ENCODE measurements at regions not wholly inside any gene's neighbourhood (a gene's known extent, or its start where the extent isn't known, plus 50 kb on each side); places are given as distances from the start of the nearest gene placed in this dataset.

DNA sequence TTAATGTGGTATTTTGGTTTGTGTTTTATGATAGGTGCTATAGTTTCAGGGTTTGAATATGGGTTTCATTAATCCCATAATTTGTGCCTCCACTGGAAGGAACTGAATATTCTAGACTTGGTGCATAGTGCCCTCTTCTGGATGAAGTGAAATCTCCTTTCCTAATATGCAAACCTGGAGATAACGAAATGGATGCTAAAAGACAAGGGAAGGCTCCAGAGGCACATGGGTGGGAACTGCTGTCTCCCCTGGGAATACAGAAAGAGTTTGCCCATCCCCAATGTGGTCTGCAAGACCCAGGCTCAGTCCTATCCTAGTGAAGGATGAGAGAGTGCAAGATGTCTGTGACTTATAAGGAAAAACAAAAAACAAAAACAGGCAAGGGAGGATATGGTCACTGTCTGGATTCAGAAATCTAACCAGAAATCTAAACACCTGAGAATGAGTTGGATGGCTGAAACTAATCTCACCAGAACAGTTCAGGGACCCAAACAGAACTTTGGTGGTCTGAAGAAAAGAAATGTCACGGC lies 142.3 kb upstream of the TMPO start (continued):
- TF ChIP-seq, protein P1, sequence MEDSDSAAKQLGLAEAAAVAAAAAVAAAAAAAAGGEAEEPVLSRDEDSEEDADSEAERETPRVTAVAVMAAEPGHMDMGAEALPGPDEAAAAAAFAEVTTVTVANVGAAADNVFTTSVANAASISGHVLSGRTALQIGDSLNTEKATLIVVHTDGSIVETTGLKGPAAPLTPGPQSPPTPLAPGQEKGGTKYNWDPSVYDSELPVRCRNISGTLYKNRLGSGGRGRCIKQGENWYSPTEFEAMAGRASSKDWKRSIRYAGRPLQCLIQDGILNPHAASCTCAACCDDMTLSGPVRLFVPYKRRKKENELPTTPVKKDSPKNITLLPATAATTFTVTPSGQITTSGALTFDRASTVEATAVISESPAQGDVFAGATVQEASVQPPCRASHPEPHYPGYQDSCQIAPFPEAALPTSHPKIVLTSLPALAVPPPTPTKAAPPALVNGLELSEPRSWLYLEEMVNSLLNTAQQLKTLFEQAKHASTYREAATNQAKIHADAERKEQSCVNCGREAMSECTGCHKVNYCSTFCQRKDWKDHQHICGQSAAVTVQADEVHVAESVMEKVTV (CRISPR knock-in tag; IDR thresholded peaks at IDR 0.05): peak; percentile 28; the same call in 1 of the 2 replicates
- TF ChIP-seq MLLT1 (IDR thresholded peaks at IDR 0.05) (no peak), BACH1 (tag; IDR thresholded peaks at IDR 0.05) (no peak), ZNF79 (CRISPR knock-in tag; IDR thresholded peaks at IDR 0.05; ENCODE audit: low read depth) (no peak), TEAD1 (CRISPR knock-in tag; IDR thresholded peaks at IDR 0.05) (no peak), ZNF282 (CRISPR knock-in tag; IDR thresholded peaks at IDR 0.05) (no peak), FOXP4 (CRISPR knock-in tag; IDR thresholded peaks at IDR 0.05; ENCODE audit: borderline replicate concordance) (no peak)
- TF ChIP-seq, protein P2, sequence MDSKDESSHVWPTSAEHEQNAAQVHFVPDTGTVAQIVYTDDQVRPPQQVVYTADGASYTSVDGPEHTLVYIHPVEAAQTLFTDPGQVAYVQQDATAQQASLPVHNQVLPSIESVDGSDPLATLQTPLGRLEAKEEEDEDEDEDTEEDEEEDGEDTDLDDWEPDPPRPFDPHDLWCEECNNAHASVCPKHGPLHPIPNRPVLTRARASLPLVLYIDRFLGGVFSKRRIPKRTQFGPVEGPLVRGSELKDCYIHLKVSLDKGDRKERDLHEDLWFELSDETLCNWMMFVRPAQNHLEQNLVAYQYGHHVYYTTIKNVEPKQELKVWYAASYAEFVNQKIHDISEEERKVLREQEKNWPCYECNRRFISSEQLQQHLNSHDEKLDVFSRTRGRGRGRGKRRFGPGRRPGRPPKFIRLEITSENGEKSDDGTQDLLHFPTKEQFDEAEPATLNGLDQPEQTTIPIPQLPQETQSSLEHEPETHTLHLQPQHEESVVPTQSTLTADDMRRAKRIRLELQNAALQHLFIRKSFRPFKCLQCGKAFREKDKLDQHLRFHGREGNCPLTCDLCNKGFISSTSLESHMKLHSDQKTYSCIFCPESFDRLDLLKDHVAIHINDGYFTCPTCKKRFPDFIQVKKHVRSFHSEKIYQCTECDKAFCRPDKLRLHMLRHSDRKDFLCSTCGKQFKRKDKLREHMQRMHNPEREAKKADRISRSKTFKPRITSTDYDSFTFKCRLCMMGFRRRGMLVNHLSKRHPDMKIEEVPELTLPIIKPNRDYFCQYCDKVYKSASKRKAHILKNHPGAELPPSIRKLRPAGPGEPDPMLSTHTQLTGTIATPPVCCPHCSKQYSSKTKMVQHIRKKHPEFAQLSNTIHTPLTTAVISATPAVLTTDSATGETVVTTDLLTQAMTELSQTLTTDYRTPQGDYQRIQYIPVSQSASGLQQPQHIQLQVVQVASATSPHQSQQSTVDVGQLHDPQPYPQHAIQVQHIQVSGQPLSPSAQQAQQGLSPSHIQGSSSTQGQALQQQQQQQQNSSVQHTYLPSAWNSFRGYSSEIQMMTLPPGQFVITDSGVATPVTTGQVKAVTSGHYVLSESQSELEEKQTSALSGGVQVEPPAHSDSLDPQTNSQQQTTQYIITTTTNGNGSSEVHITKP (IDR thresholded peaks at IDR 0.05; ENCODE audit: partially characterized antibody): no peak

Data from K562 (cell line).